Activated T-cell treated with anti-CD3 and anti-CD28 coated beads, Interleukin-2, amount 50 U/mL, for 72 hours (primary cell): ENCODE measurements at regions not wholly inside any gene's neighbourhood (a gene's known extent, or its start where the extent isn't known, plus 50 kb on each side); places are given as distances from the start of the nearest gene placed in this dataset.
A peak's percentile ranks its signal among the peaks of the same experiment; 100 is the strongest.
"Not testable (repeated sequence)": the region's sequence is repeated elsewhere in the genome, so short reads cannot be mapped to it uniquely, and the experiment has no call there.

Experiments
- ATAC-seq, 2 donors: fragments of 150-1000 bp; cut with Tn5 transposase; replicated peaks in 1 of 2; 2 replicates each; pipeline ENCODE4 v1.10.0; 2021; ENCODE audit warnings: moderate library complexity in 2 of 2, mild to moderate bottlenecking in 1 of 2
- DNase-seq, 2 donors: peaks; one replicate each; pipeline ENCODE4 v3.0.0; 2021 to 2022; ENCODE audit warnings: mixed read lengths in 1 of 2
- H3K27ac Mint-ChIP-seq: one replicate; pipeline ENCODE4 v1.8.0; 2022; ENCODE audit warnings: mild to moderate bottlenecking, moderate library complexity, mixed read lengths
- H3K27me3 Mint-ChIP-seq: one replicate; pipeline ENCODE4 v1.8.0; 2022; ENCODE audit warnings: low read depth, mixed read lengths
- H3K36me3 Mint-ChIP-seq, 2 donors: one replicate each; pipeline ENCODE4 v1.8.0; 2022; ENCODE audit warnings: mixed read lengths in 2 of 2, mild to moderate bottlenecking in 1 of 2; ENCODE audit not compliant: insufficient read depth in 2 of 2
- H3K4me1 Mint-ChIP-seq: one replicate; pipeline ENCODE4 v1.8.0; 2022; ENCODE audit warnings: low read depth, mixed read lengths
- H3K4me3 Mint-ChIP-seq, 2 donors: one replicate each; pipeline ENCODE4 v1.8.0; 2022; ENCODE audit warnings: mild to moderate bottlenecking in 2 of 2, mixed read lengths in 2 of 2, moderate library complexity in 2 of 2
- H3K9me3 Mint-ChIP-seq, 2 donors: one replicate each; pipeline ENCODE4 v1.8.0; 2022; ENCODE audit warnings: mixed read lengths in 2 of 2

DNA sequence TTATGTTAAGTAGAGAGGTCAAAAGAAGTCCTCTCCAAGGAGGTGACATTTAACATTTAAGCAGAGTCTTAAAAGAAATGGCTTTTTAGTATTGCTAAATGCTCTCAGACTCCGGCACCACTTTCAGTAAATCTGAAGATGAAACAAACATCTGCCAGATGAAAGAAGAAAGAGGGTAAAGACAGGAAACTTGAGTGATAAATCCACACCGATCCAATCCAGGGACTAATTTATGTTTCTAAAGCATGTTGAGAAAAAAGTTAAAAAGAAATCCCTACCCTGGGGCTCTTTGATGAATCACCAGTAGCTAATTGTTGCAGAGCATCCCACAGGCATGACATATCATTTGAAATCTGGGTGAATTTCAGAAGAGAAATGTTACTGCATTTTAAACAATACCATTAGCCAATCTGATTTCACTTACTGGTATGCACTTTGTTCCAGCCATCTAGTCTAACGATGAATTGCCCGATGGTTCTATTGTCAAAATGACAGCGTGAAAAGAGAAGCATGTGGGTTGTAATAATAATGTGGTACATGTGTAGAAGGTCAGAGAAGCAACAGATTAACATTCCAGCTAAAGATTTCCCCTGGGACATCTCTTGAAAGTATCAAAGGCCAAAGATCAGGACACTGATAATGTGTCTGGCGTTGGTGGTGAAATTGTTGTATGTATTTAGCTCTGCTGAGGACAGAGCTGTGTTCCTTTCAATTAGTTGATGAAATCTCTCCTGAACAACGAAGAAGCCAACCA, 485.7 kb downstream of the CSNK1G3 start:
- Mint-ChIP-seq H3K4me1 (no peaks in the 10 kb centered on the region), H3K4me3 (no peak overlapping the region), H3K27me3 (no peaks in the 10 kb centered on the region), H3K9me3 (peaks cover 0 to 8% of the 10 kb centered on the region in 2 donors), H3K27ac (no peak overlapping the region), H3K36me3 (no peaks in the 10 kb centered on the region)
- DNase-seq (no peak), ATAC-seq (no peak)

DNA sequence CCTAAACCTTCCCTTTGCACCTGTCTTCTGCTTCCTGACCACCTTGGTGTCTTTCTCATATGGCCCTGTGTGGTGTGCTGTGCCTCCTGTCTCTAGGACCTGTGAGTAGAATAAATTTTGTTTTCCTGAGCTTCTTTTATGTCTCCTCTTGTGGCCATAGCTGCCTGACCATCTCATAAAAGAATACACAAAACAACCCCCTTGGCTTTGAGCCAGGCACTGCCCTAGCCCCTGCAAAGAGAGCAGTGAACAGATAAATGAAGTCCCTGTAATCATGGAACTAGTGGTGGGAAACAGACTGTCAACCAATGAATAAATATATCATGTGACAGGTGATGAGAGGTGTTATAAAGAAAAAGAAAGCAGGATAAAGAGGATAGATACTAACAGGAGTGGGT, 485.1 kb downstream of the CSNK1G3 start:
- DNase-seq (no peak), ATAC-seq (no peak)
- no peak overlapping the region for H3K4me3 Mint-ChIP-seq
- no peaks in the 10 kb centered on the region for H3K4me1 Mint-ChIP-seq
- H3K27me3 Mint-ChIP-seq: no peaks in the 10 kb centered on the region
- H3K27ac Mint-ChIP-seq: no peak overlapping the region
- H3K36me3 Mint-ChIP-seq: no peaks in the 10 kb centered on the region
- peaks cover 0 to 8% of the 10 kb centered on the region in 2 donors for H3K9me3 Mint-ChIP-seq

DNA sequence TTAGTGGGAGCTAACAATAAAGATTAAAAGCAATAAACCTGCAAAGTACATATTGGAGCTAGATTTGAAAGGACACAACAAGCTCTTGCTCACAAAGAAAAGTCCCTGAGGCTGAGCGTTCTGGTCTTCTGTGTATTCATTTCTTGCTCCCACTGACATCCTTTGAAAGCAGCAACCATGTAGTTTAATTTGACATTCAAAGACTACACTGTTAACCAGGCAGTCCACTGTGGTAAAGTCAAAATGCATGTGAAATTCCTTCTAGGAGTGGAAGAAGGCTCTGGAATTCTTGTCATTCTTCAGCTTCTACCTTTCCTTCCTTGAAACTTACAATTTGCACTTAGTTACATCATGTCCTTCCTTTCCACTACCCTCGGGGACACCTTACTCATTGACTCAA, 480.7 kb downstream of the CSNK1G3 start:
- Mint-ChIP-seq H3K27me3 (no peaks in the 10 kb centered on the region), H3K36me3 (no peaks in the 10 kb centered on the region), H3K4me3 (no peak overlapping the region), H3K4me1 (no peaks in the 10 kb centered on the region), H3K27ac (peak overlapping the region; percentile 14), H3K9me3 (peaks cover 0 to 11% of the 10 kb centered on the region in 2 donors)
- no peak for ATAC-seq
- DNase-seq: no peak

DNA sequence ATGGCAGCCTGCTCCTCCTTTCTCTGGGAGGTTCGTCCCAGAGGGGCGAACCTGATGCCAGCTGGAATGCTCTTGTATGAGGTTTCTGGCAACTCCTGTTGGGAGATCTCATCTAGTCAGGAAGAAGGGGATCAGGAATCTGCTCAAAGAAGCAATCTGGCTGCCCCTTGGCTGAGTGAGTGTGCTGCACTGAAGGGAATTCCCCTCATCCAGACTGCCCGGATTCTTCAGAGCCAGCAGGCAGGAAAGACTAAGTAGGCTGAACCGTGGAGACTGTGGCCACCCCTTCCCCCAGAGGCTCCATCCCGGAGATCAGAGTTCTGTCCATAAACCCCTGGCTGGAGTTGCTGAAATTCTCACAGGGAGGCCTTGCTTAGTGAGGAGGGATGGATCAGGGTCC, 476.0 kb downstream of the CSNK1G3 start:
- H3K27ac Mint-ChIP-seq: no peak overlapping the region
- H3K36me3 Mint-ChIP-seq: no peaks in the 10 kb centered on the region
- no peak for ATAC-seq
- peaks cover 7 to 9% of the 10 kb centered on the region in 2 donors for H3K9me3 Mint-ChIP-seq
- no peak for DNase-seq
- H3K4me1 Mint-ChIP-seq: no peaks in the 10 kb centered on the region
- no peak overlapping the region for H3K4me3 Mint-ChIP-seq
- no peaks in the 10 kb centered on the region for H3K27me3 Mint-ChIP-seq

DNA sequence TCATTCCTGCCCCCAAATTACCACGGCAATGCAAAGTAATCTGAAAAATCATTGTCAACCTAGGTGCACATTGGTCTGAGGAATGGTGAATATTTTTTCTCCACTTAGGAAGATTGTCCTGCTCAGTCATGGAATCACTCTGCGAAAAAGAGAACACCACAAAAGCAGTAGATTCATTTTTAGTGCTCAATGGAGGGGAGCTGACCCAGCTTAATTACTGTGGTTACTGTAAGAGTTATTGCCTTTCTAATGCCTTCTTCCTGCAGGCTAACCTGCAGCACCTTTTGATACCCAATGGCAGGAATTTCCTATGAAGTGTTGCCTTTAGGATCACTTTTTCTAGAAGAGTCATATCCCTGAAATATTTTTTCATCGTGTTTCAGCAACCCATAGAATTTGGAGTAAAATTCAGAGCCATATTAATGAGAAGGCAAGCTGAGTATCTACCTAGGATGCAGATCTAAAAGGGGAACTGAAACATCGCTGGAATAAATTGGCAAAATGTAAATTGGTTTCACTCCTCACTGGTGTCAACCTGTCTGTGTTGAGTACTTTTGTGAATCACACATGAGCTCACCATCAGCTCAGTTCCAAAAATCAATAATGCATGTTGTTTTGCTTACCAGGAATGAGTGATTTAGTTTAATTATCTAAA, 464.5 kb downstream of the CSNK1G3 start:
- no peak overlapping the region for H3K27ac Mint-ChIP-seq
- no peaks in the 10 kb centered on the region for H3K27me3 Mint-ChIP-seq
- no peaks in the 10 kb centered on the region for H3K36me3 Mint-ChIP-seq

DNA sequence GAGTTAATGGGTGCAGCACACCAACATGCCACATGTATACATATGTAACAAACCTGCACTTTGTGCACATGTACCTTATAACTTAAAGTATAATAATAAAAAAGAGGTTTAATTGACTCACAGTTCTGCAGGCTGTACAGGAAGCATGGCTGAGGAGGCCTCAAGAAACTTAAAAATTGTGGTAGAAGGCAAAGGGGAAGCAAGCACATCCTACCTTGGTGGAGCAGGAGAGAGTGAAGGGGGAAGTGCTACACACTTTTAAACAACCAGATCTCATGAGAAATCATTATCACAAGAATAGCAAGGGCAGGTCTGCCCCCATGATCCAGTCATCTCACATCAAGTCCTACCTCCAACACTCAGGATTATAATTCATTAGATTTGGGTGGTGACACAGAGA, 463.5 kb downstream of the CSNK1G3 start:
- not testable (repeated sequence) for H3K36me3 Mint-ChIP-seq, ATAC-seq, H3K27ac Mint-ChIP-seq, DNase-seq, H3K27me3 Mint-ChIP-seq, H3K4me3 Mint-ChIP-seq, H3K4me1 Mint-ChIP-seq, H3K9me3 Mint-ChIP-seq

More for the DNA sequence above, 464.5 kb downstream of the CSNK1G3 start:
- Mint-ChIP-seq H3K9me3 (peaks cover 0 to 3% of the 10 kb centered on the region in 2 donors), H3K4me3 (no peak overlapping the region), H3K4me1 (no peaks in the 10 kb centered on the region)
- ATAC-seq (no peak), DNase-seq (no peak)

DNA sequence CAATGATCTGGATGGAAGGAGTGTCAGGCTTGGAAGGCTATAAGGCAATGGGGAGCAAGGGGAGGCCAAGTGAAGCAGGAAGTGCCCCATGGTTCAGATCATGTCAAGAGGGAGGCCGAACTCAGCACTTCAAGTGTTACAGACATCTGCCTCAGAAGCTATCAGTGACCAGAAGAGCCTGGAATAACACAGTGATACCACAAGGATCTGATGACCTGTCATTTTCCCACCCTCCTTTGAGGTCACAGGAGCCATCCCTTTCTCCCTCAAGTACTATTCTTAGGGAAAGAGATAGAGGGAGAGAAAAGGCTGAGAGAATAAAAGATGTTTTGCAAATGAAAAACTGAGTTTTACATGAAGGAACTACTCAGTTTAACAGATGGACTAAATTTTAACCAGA, 454.8 kb downstream of the CSNK1G3 start:
- H3K4me3 Mint-ChIP-seq: no peak overlapping the region
- no peak for DNase-seq
- H3K4me1 Mint-ChIP-seq: no peaks in the 10 kb centered on the region
- no peak for ATAC-seq
- no peak overlapping the region for H3K27ac Mint-ChIP-seq
- no peaks in the 10 kb centered on the region for H3K27me3 Mint-ChIP-seq
- H3K36me3 Mint-ChIP-seq: no peaks in the 10 kb centered on the region
- peaks cover 0 to 3% of the 10 kb centered on the region in 2 donors for H3K9me3 Mint-ChIP-seq

DNA sequence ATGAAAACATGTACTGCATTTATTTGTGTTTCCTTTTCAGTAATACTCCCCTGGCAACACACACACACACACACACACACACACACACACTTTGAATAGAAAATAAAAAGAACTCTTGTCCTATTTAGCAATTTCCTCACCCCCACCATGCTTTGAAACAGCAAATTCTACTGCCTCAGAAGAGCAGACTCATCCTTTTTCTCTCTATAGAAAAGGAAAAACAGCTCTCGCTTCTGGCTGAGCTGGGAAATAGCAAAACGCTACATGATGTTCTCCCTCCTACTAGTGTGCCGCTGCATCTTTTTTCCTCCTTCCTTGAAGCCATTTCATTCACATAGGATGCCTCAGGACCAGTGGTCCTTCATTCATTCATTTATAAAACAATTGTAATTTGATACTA, 453.6 kb downstream of the CSNK1G3 start:
- H3K27ac Mint-ChIP-seq: no peak overlapping the region
- peaks cover 0 to 3% of the 10 kb centered on the region in 2 donors for H3K9me3 Mint-ChIP-seq
- no peak for ATAC-seq

DNA sequence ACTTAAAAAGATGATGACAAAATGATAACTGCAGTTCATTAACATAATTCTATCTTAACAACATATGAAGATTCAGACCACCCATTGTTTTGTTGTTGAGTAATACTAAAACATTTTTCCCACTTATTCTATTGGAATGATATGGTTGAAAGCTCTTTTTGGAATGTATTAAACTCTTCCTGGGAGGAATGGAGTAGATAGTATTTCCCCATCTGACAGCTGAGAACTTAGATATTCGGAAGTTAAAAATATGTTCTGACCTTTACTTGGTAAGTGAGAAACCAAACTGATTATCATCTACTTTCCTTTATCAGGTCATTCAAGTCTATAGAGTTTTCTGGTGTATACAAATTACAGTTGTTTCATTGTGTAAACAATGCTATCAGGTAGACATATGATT, 452.9 kb downstream of the CSNK1G3 start:
- H3K4me3 Mint-ChIP-seq: no peak overlapping the region
- no peaks in the 10 kb centered on the region for H3K27me3 Mint-ChIP-seq
- no peak for ATAC-seq
- H3K27ac Mint-ChIP-seq: no peak overlapping the region
- no peak for DNase-seq
- no peaks in the 10 kb centered on the region for H3K36me3 Mint-ChIP-seq
- H3K9me3 Mint-ChIP-seq: peaks cover 0 to 3% of the 10 kb centered on the region in 2 donors
- no peaks in the 10 kb centered on the region for H3K4me1 Mint-ChIP-seq

More for the DNA sequence above, 453.6 kb downstream of the CSNK1G3 start:
- DNase-seq: no peak
- H3K4me3 Mint-ChIP-seq: no peak overlapping the region
- no peaks in the 10 kb centered on the region for H3K36me3 Mint-ChIP-seq
- no peaks in the 10 kb centered on the region for H3K27me3 Mint-ChIP-seq
- H3K4me1 Mint-ChIP-seq: no peaks in the 10 kb centered on the region

DNA sequence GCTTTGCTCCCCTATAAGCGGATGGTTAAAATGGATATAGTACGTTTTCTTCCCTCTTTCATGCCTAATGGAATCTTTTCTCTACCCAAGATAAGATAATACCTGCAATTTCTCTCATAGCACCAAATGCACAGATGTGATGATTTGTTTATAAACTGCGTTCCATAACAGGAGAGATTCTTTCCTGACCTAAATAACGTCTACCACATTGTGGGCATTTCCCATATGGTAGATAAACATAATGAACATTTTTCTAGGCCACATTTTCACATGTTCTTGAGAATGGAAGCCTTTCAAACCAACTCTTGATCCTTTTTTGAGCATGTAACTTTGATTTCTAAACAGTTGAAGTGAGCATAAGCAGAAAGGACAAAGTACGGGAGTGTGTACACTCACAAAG, 448.5 kb downstream of the CSNK1G3 start:
- Mint-ChIP-seq H3K4me1 (no peaks in the 10 kb centered on the region), H3K27ac (no peak overlapping the region), H3K4me3 (no peak overlapping the region), H3K36me3 (no peaks in the 10 kb centered on the region), H3K9me3 (peaks cover 0 to 3% of the 10 kb centered on the region in 2 donors), H3K27me3 (no peaks in the 10 kb centered on the region)
- ATAC-seq (no peak), DNase-seq (no peak)

DNA sequence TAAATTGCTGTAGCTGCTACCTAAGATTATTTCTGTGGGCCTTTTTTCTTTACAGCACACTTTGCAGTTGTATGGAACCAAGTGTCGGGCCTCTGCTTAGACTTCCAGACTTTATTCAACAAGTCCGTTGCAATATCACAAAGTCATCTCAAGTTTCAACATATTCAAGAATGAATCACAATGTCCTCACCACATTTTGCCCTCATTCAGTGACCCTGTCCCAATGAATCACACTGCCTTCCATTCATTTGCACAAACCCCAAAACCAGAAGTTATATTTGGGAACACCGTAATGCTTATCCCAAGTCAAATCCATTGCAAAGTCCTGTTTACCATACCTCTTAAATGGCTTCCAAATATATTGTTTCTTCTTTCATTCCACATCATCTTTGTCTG, 439.6 kb downstream of the CSNK1G3 start:
- Mint-ChIP-seq H3K9me3 (peaks cover 1 to 7% of the 10 kb centered on the region in 2 donors), H3K36me3 (no peaks in the 10 kb centered on the region), H3K4me1 (no peaks in the 10 kb centered on the region), H3K4me3 (no peak overlapping the region), H3K27me3 (no peaks in the 10 kb centered on the region), H3K27ac (no peak overlapping the region)
- ATAC-seq (no peak), DNase-seq (no peak)

DNA sequence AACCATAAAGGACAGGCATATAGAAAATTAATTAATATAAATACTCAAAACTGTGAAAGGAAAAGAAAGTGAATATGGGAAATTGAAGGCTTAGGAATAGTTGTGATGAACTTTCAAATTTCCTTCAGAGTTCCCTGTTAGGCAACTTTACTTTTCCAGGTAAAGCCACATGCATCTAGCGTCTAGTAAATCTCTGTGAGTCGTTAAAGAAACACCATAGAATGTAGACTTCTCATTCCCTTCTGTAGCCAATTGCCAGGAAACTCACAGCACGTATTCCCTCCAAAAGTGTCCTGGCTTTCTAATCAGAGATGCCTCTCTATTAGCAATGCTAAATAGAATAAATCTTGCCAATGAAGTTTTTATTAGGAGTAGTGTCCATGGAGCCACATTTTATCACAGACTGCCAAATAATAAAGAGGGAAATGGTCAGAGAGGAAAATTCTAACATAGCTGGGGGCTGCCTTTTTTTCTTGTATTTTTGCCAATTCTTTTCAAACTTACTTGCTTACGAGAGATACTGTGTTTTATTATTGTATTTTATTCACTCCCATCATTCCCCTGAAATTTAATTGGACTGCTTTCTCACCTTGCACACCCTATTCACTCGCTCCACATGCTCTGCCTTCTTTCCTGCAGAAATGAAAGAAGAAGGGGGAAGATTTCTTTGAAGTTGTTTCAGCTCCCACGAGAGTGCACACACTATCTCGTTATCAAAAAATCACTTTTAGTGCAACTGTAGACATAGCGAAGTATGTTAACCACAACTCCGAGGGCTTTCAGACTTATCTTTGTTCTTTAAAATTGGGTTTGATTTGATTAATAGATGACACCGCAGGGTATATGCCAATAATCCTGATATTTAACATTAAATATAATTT, 439.0 kb downstream of the CSNK1G3 start:
- H3K4me3 Mint-ChIP-seq: no peak overlapping the region
- H3K27ac Mint-ChIP-seq: no peak overlapping the region
- no peaks in the 10 kb centered on the region for H3K27me3 Mint-ChIP-seq
- peaks cover 1 to 7% of the 10 kb centered on the region in 2 donors for H3K9me3 Mint-ChIP-seq
- DNase-seq (no peak), ATAC-seq (no peak)
- H3K36me3 Mint-ChIP-seq: no peaks in the 10 kb centered on the region
- no peaks in the 10 kb centered on the region for H3K4me1 Mint-ChIP-seq

DNA sequence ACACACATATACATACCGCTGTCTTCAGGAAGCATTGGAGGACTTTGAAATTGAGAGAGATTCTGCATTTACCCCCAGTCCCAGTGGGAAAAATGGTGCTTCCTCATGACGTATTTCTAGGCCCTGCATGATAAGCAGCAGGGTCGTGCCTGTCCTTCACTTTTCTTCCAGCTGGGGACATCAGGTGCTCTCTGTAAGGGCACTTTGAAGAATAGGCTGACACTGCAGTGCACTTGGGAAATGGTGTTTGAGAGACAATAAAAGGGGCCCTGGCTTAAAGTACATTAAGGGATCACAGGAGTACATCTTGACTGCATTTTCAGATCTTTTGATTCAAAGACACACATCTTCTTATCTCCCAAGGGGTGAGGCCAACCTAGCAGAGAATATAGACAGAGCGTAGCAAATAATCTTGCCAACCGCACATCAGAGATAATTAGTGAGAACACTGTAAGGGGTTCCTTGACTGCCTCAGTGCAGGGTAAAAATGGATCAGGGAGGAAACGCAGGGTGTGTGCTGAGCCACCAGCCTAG, 437.9 kb downstream of the CSNK1G3 start:
- DNase-seq (no peak), ATAC-seq (no peak)
- Mint-ChIP-seq H3K27me3 (no peaks in the 10 kb centered on the region), H3K36me3 (no peaks in the 10 kb centered on the region), H3K9me3 (peaks cover 1 to 7% of the 10 kb centered on the region in 2 donors), H3K27ac (no peak overlapping the region), H3K4me3 (no peak overlapping the region), H3K4me1 (no peaks in the 10 kb centered on the region)
